HG02840 (cell line): ENCODE measurements at regions not wholly inside any gene's neighbourhood (a gene's known extent, or its start where the extent isn't known, plus 50 kb on each side); places are given as distances from the start of the nearest gene placed in this dataset.

Source experiments
- ATAC-seq: cut with Tn5 transposase; IDR thresholded peaks from one replicate; pipeline ENCODE4 v1.9.1; 2021; ENCODE audit warnings: mild to moderate bottlenecking, moderate library complexity, moderate number of reproducible peaks; ENCODE audit not compliant: unreplicated experiment, low FRiP score

DNA sequence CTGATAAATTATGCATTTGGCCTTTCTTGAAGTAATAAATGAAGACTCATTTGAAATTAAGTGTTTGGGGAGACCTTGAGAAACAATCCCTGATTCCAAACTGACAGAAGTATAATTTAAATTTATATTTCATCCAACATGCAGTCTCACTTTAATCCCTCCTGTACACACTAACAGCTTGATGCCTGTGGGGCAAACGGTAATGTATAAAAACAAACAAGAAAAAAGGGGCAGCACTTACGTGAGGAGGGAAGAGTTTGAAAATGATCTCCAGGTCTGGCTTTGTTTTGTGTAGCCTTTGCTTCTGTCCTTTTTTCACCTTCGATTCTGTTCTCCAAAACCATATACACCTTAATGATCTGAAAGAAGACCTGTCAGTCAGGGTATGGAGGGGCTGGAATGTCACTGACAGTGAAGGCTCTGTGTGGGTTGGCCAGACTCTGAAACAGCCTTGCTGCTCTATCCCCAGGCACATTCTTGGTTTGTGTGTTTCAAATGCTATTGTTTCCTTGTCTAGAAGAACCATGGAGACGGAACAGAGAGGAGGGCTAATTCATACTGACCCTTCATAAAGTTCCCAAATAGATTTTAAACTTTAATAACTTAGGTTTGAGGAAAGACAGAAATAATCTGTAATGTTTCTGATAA, 338.2 kb upstream of the WWC1 start:
- no peak for ATAC-seq

DNA sequence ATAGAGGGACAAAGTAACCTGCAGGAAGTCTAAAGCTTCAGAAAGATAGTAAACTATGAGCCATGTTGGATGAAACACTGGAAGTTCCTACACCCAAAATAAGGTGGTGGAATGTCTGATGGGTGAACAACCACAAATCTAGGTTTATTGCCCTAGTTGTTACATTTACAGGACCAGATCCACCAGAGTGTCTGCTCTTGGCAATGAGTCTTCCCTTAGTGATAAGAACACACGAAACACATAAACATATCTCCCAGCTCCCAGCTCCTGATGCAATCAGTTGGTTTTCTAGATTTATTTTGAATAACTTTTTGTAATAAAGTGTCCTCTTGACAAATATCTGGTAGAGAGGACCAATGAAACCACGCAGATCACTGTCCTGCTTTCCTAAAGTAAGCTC, 329.7 kb upstream of the WWC1 start:
- no peak for ATAC-seq

DNA sequence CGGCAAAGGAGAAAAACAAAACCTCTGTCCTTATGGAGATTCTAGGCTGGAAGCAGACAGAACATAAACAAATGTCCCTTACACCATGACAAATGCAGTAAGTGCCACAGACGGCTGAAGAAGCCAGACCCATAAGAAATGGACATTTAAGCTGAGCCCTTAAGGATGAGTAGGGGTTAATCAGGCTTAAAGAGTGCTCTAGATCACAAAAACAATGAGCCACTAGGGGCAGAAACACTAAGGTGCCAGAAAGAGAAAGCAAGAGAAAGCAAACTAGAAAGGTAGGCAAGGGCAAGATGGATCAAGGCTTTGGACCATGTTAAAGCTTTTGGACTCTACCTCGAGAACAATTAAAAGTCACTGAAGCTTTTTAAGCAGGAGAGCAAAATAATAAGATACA, 326.9 kb upstream of the WWC1 start:
- ATAC-seq: no peak

DNA sequence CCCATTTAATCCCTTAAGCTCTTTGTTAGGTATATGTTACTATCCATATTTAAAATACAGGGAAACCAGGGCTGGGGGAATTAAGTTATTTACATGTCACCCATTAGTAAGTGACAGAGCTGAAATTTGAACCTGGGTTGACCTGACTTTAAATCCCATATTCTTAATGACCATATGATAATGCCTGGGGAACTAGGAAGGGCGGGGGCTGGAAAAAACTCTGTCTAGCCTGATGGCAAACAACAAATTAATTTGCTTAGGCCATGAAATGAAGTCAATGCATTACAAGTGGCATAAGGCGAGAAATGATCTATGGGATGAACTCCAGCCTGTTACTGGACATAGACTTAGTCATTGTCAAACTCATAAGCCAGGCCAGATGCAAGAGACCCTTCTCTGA, 325.7 kb upstream of the WWC1 start:
- ATAC-seq: no peak

DNA sequence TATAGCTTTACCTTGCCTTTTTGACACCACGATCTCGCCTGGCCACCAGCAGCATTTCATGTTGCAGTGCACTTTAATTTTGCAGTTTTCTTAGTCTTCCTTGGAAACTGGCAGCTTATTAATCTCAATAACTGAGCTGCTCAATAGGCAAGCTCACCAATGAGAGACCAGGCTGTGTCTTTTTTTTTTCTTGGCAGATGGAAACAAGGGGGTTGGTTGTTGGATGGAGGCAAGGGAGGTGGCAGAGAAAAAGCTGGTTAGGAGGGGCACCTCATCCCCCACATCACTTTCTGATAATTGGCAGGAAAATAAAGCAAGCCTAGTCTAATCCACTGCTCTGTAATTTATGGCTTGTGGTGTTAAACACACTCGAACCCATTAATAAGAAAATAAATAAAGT, 324.5 kb upstream of the WWC1 start:
- no peak for ATAC-seq

DNA sequence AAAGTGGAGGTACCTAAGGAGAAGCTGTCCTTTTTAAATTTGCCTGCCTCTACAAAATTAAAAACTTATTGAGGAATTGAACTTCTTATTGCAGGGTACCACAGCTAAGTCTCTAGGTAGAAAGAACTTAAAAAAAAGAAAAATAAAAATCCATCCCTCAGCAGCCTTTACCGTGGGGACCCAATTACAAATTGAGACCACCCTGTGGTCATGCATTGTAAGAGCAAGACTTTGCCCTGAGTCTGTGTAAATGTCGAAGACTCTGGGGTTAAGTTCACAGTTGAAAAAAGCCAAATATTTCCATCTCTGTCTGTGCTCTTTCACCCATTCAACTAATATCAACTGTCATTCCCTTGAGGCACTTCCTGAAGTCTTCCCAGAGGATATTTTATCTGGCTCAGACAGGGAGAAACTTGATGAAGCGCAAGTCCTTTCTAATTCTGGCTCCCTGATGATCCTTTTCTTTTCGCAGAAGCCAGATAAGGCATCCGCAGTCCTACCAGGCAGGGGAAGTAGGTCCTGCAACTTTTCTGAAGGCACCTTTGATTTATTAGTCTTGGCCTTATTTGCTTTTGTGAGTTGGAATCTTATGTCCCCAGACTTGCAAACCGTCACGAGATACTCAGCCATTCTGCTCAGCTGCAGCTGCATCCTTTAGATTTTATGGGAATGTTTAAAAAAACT, 323.8 kb upstream of the WWC1 start:
- ATAC-seq: no peak

DNA sequence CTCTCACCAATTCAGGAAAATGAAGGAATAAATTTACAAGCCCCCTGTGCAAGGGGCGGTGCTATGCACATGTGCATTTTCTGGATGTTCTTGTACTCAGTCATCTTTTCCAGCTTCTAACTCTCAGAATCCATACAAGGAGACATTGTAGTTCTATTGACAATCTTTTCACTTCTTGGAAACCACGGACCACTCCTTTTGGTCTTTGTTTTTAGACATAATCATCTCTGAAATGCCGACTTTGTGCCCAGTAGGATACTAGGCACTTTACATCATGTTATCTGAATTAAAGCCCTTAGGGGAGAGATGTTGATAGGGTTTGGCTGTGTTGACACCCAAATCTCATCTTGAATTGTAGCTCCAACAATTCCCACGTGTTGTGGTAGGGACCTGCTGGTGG, 322.6 kb upstream of the WWC1 start:
- no peak for ATAC-seq

DNA sequence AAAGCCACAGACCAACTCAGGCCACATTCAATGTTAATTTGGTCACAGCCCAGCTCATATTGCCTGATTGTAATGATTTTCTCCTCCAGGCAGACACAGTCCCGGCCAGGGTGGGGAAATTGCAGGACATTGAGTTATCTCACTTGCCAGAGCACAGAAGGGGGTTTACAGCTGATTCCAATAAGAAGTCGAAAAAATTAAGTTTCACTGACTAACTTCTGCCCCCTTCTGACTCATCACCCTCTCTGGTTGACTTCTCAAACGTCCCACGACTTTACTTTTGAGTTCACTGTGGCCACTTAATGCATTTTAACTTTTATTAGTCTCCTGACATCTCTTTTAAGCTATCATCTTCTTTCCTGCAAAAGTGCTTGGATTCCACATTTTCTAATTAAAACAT, 321.4 kb upstream of the WWC1 start:
- ATAC-seq: no peak

DNA sequence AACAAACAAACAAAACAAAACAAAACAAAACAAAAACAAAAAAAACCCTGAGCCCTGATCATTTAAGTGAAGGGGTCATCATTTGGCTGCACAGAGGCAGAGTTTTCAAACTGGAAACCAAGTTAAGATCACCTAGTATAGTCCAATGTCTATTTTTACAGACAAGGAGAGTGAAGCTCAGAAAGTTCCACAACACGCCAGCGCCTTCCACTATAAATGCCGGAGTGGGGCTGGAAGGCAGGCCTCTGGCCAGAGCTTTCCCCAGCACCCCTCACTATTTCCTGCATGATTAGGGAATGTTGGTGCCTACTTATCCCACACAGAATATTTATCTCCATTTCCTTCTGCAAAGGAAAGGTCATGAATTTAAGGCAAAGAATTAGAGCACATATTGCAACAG, 319.7 kb upstream of the WWC1 start:
- ATAC-seq: no peak

DNA sequence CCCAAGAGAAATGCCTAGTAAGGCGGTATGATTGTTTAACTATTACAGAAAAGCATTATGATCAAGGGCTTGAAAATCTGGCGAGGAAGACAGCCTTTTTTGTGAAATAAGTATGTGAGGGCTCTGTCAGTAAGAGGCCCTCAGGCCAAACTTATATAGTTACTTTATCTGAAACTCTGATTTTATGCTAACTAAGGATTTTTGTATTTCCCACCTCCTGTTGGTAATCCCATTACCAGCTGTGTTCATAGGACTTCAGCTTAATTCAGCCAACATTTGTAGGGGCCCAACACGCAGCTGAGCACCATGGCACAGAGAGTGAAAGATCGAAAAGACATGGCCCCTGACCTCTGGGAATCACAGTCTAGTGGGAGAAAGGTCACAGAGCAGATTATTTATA, 318.3 kb upstream of the WWC1 start:
- no peak for ATAC-seq

DNA sequence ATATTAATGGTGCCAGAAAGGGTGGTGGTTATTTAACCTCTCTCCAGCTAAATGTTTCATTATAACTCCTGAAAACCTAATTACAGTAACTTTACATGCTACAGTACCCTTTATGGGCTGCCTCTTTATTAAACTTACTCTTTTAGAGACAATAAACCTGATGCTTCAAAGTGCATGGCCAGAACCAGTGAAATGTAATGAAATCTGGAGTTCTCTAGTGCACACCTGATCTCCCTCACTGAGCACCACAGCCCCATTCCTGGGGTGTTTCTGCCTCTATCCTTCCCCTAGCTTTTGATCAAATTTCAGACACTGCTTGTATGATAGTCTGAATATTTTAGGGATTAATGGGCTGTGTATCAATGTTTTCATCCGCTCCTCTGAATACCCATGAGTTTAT, 306.5 kb upstream of the WWC1 start:
- no peak for ATAC-seq

DNA sequence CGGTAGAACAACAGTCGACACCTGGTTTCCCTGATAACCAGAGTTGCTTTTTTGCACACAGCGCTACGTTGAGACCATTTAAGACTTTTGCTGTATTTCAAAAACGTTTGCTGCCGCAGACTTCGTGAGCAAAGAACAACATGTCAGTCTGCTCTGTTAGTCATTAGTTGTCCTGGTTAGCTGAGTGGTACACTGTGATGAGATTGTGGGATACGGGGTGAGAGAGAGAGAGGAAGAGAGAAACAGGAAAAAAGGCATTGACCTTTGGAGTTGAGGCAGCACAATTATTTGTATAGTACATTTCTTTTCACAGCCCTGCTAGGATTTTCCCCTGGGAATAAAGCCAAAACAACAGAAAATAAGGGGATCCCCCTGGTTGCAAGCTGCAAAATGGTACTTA, 306.1 kb upstream of the WWC1 start:
- no peak for ATAC-seq

DNA sequence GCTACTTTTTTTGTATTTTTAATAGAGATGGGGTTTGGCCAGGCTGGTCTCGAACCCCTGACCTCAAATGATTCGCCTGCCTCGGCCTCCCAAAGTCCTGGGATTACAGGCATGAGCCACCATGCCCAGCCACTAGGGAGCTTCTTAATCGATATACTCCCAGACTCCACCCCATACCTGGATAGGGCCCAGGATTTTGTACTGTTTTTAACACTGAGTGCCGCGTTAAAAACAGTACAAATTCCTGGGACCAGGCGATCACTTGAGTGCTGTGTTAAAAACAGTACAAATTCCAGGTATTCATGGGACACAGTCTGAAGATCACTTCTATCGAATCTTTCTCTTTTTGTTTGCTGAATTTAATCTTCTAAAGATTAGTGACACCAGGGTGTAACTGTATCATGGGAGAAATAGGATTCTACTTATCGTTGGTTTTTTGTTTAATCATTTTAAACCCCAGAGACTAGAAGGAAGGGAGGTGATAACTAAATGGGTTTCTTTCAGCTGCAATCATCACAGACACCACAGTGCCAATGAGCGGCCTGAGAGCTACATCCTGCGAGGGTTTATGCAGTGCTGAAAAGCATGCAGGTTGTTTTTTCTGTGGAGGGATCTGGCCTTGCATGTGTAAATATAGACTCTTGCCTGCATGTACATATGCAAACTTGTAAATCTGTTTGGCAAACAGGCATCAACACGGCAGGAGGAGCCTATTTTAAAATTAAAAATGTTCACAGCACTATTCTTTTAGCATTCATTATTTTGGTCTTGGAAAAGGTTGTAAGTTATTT, 303.8 kb upstream of the WWC1 start:
- no peak for ATAC-seq

DNA sequence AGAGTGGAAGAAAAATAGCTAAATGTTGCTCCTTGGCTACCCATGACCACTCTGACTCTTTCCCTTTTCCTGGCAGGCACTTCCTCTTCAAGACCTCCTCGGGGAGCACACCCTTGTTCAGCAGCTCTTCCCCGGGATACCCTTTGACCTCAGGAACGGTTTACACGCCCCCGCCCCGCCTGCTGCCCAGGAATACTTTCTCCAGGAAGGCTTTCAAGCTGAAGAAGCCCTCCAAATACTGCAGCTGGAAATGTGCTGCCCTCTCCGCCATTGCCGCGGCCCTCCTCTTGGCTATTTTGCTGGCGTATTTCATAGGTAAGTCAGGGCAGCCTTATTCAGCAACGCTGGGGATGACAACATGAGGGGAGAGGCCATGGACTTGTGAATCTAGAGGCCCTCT, 298.6 kb upstream of the WWC1 start:
- ATAC-seq: no peak

DNA sequence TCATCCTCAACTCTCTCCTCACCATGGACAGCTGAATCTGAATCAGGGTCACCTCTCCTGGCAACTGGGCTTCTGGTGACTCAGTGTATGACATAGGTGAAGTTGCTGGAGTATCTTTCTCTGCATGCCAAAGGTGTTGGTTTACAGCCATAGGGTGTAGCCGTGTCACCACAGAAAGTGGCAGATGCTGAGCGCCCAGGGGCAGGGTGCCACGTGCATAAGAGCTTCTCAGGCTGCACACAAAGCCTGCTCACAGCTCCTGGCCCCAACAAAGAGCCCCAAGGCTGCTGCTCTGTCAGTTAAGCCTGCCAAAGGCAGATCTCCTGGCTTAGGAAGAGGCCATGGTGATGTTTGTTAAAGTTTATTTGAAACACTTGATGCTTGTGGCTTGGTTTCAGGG, 297.7 kb upstream of the WWC1 start:
- ATAC-seq: no peak

DNA sequence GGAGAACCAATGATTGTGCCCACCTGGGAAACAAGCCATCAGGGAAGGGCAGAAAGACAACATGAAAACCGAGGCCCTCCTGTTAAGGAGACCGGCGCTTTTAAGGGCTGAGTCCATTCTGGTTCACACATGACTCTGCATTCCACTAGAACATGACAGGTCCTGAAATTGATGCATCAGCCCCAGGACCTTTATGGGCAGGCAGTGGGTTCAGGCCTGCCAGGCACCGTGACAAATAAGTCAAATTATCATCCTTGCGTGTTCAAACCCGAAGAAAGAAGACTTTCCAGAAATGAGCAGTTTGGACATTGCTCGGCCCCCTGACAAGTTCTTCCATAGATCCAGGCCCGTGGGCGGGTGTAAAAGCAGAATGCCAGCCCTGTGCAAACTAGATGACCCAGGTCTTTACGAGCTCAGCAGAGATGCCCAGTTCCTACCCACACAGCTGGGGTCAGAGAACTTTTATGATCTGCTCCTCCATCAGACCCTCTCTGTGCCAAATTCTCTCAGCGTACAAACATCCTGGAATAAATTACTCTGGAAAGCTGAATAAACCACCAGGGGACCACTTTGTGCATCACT, 295.5 kb upstream of the WWC1 start:
- no peak for ATAC-seq

DNA sequence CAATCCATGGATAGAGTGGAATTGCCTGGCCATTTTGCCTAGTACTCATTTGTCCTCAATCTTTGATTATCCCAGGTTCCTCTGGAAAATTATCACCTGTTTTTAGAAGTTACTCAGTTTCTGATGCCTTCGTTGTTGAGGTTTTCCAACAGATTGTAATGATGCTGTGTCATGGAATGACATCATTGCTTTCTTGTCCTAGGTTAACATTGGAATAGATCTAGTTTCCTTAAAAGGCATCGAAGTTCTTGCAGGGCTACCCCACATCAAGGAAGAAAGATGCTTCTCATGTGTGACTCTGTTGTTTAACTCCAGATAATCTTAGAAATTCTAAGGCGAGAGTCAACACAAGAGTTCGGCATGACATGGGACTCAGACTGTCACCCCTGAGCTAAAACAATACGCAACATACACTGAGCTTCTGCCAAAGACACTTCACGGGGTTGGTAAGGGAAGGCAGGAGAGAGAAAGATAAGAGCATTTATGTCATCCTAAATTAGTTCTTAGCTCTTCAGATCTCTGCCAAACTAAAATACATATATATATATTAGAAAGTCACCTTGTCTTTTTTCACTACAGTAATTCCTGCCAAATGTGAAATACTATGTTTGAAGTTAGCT, 293.2 kb upstream of the WWC1 start:
- ATAC-seq: no peak

DNA sequence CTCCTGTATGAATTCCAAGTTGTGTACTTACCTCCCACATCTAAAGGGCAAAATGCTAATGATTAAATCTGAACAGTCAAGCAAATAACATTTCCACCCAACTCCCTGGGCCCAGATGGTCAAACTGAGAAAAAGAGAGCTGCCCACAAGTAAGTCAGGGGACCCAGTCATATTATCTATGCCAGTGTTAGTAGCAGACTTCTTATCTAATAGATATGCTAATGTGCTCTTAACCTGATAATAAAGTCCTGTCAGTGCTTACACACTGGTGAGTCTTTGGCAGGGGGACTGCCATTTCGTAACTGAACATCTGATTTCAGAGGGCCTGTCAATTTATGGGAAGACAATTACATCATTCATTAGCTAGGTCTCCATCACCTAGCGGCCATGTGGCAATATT, 292.3 kb upstream of the WWC1 start:
- no peak for ATAC-seq

DNA sequence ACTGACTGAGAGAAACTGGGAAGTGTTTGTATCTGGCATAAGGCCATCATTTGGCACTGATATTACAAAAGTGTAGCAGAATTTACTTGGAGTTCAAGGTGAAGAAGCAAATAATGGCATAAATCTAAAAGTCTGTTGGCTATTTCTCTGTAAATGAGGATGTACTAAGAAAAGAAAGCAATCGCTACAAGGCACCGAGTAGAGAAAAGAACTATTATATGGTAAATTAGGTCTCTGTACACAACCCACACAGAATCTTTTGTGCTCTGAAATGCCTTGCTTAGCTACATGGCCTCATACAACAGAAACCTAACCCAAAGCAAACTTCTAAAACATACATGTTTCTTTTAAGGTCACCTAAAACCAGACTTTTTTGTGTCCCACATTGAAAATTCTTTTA, 290.1 kb upstream of the WWC1 start:
- ATAC-seq: no peak

DNA sequence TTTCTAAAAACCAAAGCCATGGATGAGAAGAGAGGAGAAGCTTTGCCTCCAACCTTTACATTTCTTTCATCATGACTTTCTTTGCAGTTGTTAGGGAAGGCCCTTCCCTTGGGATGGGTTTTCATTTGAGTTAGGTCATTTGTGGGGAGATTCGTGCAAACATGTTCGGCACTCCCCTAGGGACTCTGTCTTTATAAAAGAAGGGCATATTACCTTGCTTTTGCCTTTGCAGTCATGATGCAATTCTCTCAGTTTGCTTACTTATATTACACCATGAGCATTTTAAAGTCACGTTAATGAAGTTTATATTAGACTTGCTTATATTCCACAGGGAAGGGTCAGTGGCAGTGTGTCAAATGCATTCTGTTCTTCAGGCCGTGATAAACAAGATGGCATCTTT, 289.3 kb upstream of the WWC1 start:
- ATAC-seq: no peak

DNA sequence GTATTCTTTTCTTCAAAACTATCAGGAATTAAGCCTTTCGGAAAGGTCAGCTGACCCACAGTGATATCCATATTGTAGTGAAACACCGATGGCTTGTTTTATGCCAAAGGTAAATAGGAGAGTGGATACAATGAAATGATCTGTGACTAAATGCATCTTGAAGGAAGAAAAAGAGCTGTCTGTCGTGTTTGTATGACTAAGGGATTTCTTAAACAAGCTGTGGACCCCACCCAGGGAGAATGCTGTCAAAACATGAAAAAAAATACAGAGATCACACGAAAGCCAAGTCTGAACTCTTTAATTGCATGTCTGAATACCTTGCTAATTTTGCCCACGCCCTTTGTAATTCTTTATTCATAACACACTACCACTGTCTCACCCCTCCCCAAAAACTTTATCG, 286.4 kb upstream of the WWC1 start:
- ATAC-seq: no peak
